GM12872 (cell line): ENCODE measurements at regions not wholly inside any gene's neighbourhood (a gene's known extent, or its start where the extent isn't known, plus 50 kb on each side); places are given as distances from the start of the nearest gene placed in this dataset.

Experiments
- TF ChIP-seq, protein P1 (sequence below): IDR thresholded peaks from 3 replicates; pipeline ENCODE4 v1.5.1; 2011; ENCODE audit warnings: low read depth, mild to moderate bottlenecking, low read length, moderate library complexity; ENCODE audit not compliant: insufficient read depth

DNA sequence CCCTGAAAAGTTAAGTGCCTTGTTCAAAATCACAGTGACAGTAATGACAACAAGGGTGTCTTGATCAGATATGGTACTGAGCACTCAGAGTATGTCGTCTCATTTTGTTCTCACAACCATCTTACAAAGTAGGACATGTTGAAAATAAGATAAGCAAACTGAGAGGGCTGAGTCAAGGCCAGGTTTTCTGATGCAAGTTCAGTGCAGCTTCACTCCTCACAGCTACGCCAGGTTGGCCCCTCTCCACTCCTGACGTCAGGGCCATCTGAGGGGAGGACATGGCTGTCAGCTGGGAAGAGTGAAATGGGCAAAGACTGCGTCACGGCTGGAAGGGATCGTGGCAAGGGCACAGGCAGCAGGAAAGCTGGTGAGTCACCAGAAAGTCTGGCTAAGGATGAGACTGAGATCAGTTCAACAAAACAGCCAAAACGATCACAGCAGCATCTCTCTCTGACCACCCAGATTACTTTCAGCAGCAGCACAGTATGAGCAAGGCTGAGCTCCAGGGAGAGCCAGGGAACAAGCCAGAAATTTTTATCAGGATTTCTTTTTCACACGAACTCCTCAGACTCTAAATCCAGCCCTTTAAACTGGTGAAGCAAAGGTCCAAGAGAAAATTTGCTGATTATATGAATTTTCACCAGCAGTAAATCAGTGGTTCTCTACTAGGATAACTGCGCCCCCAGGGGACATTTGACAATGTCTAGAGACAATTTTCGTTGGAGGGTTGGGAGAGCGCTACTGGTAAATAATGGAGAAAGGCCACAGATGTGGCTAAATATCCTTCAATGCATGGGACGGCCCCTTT is 297.9 kb upstream of the AMIGO2 start:
- TF ChIP-seq, protein P1, sequence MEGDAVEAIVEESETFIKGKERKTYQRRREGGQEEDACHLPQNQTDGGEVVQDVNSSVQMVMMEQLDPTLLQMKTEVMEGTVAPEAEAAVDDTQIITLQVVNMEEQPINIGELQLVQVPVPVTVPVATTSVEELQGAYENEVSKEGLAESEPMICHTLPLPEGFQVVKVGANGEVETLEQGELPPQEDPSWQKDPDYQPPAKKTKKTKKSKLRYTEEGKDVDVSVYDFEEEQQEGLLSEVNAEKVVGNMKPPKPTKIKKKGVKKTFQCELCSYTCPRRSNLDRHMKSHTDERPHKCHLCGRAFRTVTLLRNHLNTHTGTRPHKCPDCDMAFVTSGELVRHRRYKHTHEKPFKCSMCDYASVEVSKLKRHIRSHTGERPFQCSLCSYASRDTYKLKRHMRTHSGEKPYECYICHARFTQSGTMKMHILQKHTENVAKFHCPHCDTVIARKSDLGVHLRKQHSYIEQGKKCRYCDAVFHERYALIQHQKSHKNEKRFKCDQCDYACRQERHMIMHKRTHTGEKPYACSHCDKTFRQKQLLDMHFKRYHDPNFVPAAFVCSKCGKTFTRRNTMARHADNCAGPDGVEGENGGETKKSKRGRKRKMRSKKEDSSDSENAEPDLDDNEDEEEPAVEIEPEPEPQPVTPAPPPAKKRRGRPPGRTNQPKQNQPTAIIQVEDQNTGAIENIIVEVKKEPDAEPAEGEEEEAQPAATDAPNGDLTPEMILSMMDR: no peak

DNA sequence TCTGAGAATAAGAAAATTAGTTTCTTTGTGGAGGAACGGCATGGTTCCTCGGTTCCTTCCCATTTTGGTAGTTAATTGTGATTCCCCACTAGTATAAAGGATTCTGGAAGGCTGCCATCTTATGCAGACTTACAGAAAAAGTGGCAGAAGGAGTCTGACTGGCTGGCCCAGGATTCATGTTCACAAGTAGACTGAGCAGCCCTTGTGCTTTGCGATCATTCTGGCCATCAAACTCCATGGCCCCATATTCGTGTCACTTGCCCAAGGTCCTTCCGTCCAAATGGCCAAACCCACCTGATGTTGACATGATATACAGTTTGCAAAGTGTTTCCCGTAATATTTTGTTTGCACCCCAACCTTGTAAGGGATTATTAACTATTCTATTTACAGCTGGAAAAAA is 297.2 kb upstream of the AMIGO2 start:
- TF ChIP-seq, protein P1: no peak

DNA sequence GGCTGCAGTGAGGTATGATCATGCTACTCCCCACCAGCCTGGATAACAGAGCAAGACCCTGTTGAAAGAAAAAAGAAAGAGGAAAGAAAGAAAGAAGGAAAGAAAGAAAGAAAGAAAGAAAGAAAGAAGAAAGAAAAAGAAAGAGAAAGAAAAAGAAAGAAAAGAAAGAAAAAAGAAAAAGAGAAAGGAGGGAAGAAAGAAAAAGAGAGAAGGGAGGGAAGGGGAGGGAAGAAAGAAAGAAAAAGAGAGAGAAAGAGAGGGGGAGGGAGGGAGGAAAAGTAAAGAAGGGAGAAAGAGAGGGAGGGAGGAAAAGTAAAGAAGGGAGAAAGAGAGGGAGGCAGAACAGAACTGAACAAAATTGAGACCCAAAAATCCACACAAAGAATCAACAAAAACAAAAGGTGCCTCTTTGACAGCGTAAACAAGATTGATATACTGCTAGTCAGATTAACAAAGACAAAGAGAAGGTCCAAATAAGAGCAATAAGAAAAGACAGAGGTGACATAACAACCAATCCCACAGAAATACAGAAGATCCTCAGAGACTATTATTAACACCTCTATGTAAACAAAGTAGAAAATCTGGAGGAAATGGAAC is 293.9 kb upstream of the AMIGO2 start:
- TF ChIP-seq, protein P1: no peak

DNA sequence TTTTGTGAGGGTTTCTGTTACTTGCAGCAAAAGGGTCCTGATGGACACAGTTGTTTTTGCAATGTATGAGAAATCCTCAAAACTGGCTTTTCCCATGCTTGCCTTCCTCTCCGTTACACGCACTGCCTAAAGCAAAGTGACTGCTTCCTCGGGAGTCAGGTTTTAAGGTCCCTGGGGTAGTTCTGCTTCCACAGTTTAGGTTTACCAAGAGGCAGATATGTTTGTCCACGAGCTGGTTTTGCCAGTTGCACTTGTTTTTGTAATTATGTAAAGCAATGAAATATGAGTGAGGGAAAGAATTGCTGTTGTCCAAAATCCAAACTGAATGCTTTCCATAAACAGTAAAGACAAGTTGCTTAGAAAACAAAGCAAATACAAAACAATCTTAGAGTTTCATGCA is 290.7 kb upstream of the AMIGO2 start:
- TF ChIP-seq, protein P1: no peak

DNA sequence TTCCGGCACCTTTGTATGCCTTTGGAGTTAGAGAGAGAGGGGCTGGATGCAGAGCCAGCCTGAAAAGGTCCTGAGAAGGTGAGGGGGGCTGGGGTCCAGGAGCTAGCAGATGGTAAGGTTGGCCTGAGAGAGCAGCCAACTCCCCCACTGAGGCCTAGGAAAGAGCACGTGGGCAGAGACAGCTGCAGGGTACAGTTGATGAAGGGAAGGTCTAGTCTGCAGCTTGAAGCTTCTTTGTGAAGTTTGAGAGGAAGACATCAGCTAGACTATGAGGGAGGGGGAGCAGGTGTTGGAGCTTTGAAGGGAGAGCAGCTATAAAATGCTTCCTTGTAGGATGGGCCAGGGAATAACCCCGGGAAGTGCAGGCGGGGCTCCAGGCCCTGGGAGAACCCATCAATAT is 289.3 kb upstream of the AMIGO2 start:
- TF ChIP-seq, protein P1: no peak

DNA sequence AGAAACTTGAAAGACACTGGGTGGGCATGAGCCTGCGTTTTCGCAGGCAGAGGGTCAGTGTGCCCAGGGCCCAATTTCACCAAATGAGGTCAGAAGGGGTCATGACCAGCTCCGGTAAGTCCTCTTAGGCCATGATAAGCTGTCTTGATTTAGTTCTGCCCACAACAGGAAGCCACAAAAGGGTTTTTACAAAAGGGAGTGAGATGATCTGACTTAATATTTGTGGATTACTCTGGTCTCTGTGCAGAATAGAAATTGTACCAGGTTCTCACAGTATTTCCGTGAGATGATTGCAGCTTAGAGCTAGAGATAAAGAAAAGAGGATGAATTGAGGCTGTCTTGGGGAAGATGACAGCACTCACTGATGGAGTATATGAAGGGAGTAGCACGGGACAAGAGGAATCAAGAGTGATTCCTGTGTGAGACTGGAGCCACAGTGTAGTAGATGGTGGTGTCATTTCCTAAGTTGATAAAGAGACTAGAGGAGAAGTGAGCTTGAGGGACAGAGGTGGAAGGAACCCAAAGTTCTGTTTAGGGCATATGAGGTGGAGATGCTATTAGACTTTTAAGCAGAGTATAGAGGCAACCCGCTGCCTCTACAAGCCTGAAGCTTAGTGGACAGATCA is 288.3 kb upstream of the AMIGO2 start:
- TF ChIP-seq, protein P1: no peak

DNA sequence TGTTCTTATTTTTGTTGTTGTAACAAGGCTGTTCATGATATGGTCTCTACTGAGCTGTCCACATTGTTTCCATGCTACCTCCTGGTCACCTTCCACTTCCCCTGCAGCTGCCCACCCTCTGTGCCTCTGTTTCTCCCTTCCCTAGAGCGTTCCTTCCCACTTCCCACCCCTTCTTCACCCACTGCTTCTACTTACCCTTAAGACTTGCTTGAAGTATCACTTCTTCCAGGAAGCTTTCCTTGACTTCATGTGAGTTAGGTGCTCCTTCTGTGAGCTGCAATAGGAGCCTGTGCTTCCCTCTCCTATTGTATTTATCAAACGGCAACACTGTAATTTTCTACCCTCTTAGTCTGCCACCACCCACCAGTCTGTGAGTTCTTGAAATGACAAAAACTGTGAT is 286.8 kb upstream of the AMIGO2 start:
- TF ChIP-seq, protein P1: no peak
